GM13977 (cell line): ENCODE measurements at regions not wholly inside any gene's neighbourhood (a gene's known extent, or its start where the extent isn't known, plus 50 kb on each side); places are given as distances from the start of the nearest gene placed in this dataset.

Source experiments
- DNase-seq: peaks from one replicate; pipeline ENCODE4 v3.0.0; 2012; ENCODE audit warnings: low spot score
- CTCF ChIP-seq: IDR thresholded peaks from 2 replicates; pipeline ENCODE4 v1.5.1; 2012; ENCODE audit warnings: mild to moderate bottlenecking, control low read depth; ENCODE audit not compliant: insufficient read depth; ENCODE audit errors: extremely low read depth, missing control alignments
- in situ Hi-C: fragments of 300-500 bp; cut with MboI; formaldehyde crosslinking; loops from one replicate; pipeline ENCODE4 v1.12.0; 2022; ENCODE audit warnings: low sequenced_read_pairs, low pct_unique_long_range_greater_than_20kb, mixed read lengths, inconsistent platforms; ENCODE audit not compliant: unreplicated experiment

GRCh38 chr19:28319227-28319626 is 893.7 kb downstream of the UQCRFS1 start:
- no peak for DNase-seq
- in situ Hi-C loops, result no loop called here
- no peak for TF ChIP-seq CTCF

GRCh38 chr19:28318469-28319179 is 894.3 kb downstream of the UQCRFS1 start:
- in situ Hi-C loops, result no loop called here
- DNase-seq, result no peak
- no peak for TF ChIP-seq CTCF

- in situ Hi-C loops, result no loop called here
- no peak for DNase-seq
- TF ChIP-seq CTCF, result no peak
These were observed 896.5 kb downstream of the UQCRFS1 start for GRCh38 chr19:28316464-28316863.

- no peak for TF ChIP-seq CTCF
- DNase-seq, result no peak
- in situ Hi-C loops, result no loop called here
These were observed 898.2 kb downstream of the UQCRFS1 start for GRCh38 chr19:28314756-28315155.

GRCh38 chr19:28314287-28314686 is 898.7 kb downstream of the UQCRFS1 start:
- no peak for DNase-seq
- in situ Hi-C loops, result no loop called here
- no peak for TF ChIP-seq CTCF

GRCh38 chr19:28313633-28314032 is 899.3 kb downstream of the UQCRFS1 start:
- in situ Hi-C loops, result no loop called here
- DNase-seq, result no peak
- TF ChIP-seq CTCF, result no peak
